IMR-90 (cell line): ENCODE measurements at regions not wholly inside any gene's neighbourhood (a gene's known extent, or its start where the extent isn't known, plus 50 kb on each side); places are given as distances from the start of the nearest gene placed in this dataset.
"Not testable (repeated sequence)": the region's sequence is repeated elsewhere in the genome, so short reads cannot be mapped to it uniquely, and the experiment has no call there.

ENCODE experiments used
- ATAC-seq: fragments of 200-7000 bp; cut with Tn5 transposase; 2 replicates; pipeline ENCODE4 v1.9.1; 2020; ENCODE audit warnings: low read depth, mild to moderate bottlenecking, moderate library complexity
- BruUV-seq: library from RNA; stranded (reverse); fragments of 400-500 nt; replicated peaks from 2 replicates; lab custom pipeline; 2021; lab: Mats Ljungman, UMichigan
- CTCF ChIA-PET: fragments of 300-600 bp; formaldehyde crosslinking; extraction: SDS; loops from one replicate; lab custom pipeline; 2021; ENCODE audit warnings: antibody characterized with exemption; lab: Yijun Ruan, JAX
- POLR2A ChIA-PET: fragments of 300-600 bp; sonication (Branson Sonifier 250); formaldehyde crosslinking; loops from one replicate; lab custom pipeline; 2022; ENCODE audit warnings: antibody characterized with exemption; ENCODE audit not compliant: unreplicated experiment; lab: Charles Lee
- DNase-seq: peaks from one replicate; pipeline ENCODE4 v3.0.0; 2013
- H2AFZ ChIP-seq: replicated peaks from 2 replicates; pipeline ENCODE3; 2013; ENCODE audit warnings: low read length, mild to moderate bottlenecking; ENCODE audit not compliant: poor library complexity
- H2AK5ac ChIP-seq: 2 replicates; pipeline ENCODE4 v1.6.1; 2013; ENCODE audit warnings: low read depth, low read length, inconsistent platforms
- H2AK9ac ChIP-seq: replicated peaks from 2 replicates; pipeline ENCODE3; 2013; ENCODE audit warnings: mild to moderate bottlenecking, low read depth, low read length, moderate library complexity; ENCODE audit not compliant: poor library complexity
- H2BK120ac ChIP-seq: 2 replicates; pipeline ENCODE4 v1.6.1; 2013; ENCODE audit warnings: low read depth, low read length, inconsistent platforms
- H2BK15ac ChIP-seq: 3 replicates; pipeline ENCODE4 v1.6.1; 2013; ENCODE audit warnings: low read depth, low read length, inconsistent platforms
- H2BK20ac ChIP-seq: 2 replicates; pipeline ENCODE4 v1.6.1; 2013; ENCODE audit warnings: low read depth, mild to moderate bottlenecking, inconsistent platforms, low read length, moderate library complexity
- H2BK5ac ChIP-seq: 2 replicates; pipeline ENCODE4 v1.6.1; 2013; ENCODE audit warnings: mild to moderate bottlenecking, low read depth, low read length, inconsistent platforms; ENCODE audit not compliant: poor library complexity, severe bottlenecking
- H3K14ac ChIP-seq: replicated peaks from 2 replicates; pipeline ENCODE4 v1.6.1; 2013; ENCODE audit warnings: low read depth, low read length, inconsistent platforms
- H3K18ac ChIP-seq: 2 replicates; pipeline ENCODE4 v1.6.1; 2013; ENCODE audit warnings: low read depth, low read length, control low read depth
- H3K23ac ChIP-seq: 2 replicates; pipeline ENCODE4 v1.6.1; 2013; ENCODE audit warnings: low read depth, low read length, inconsistent platforms
- H3K27ac ChIP-seq: 2 replicates; pipeline ENCODE4 v1.5.1; 2013; ENCODE audit warnings: mild to moderate bottlenecking, control low read depth, low read length; ENCODE audit not compliant: insufficient read depth
- H3K27me3 ChIP-seq: 2 replicates; pipeline ENCODE4 v1.6.1; 2013; ENCODE audit warnings: low read length; ENCODE audit not compliant: control insufficient read depth, insufficient read depth
- H3K36me3 ChIP-seq: 2 replicates; pipeline ENCODE4 v1.6.1; 2013; ENCODE audit warnings: low read length, mixed read lengths; ENCODE audit not compliant: control insufficient read depth, insufficient read depth
- H3K4ac ChIP-seq: 2 replicates; pipeline ENCODE4 v1.6.1; 2013; ENCODE audit warnings: low read depth, low read length, inconsistent platforms
- H3K4me1 ChIP-seq: 2 replicates; pipeline ENCODE4 v1.6.1; 2013; ENCODE audit warnings: low read length, mixed read lengths; ENCODE audit not compliant: control insufficient read depth, insufficient read depth
- H3K4me2 ChIP-seq: 2 replicates; pipeline ENCODE4 v1.6.1; 2013; ENCODE audit warnings: low read depth, mild to moderate bottlenecking, control low read depth, low read length, moderate library complexity
- H3K4me3 ChIP-seq: 2 replicates; pipeline ENCODE4 v1.5.1; 2013; ENCODE audit warnings: low read depth, mild to moderate bottlenecking, control low read depth, low read length, moderate library complexity; ENCODE audit not compliant: insufficient read depth
- H3K56ac ChIP-seq: 2 replicates; pipeline ENCODE4 v1.6.1; 2013; ENCODE audit warnings: low read length, inconsistent platforms; ENCODE audit not compliant: insufficient read depth; ENCODE audit errors: extremely low read depth
- H3K79me1 ChIP-seq, 2 experiments: 2 replicates each; pipeline ENCODE4 v1.6.1; 2013; ENCODE audit warnings: low read length in 2 of 2, inconsistent platforms in 1 of 2, low read depth in 1 of 2
- H3K9ac ChIP-seq: 2 replicates; pipeline ENCODE4 v1.6.1; 2013; ENCODE audit warnings: low read depth, low read length, control low read depth
- H3K9me1 ChIP-seq: 2 replicates; pipeline ENCODE4 v1.6.1; 2013; ENCODE audit warnings: low read length, inconsistent platforms; ENCODE audit not compliant: insufficient read depth
- H3K9me3 ChIP-seq: 2 replicates; pipeline ENCODE4 v1.6.1; 2013; ENCODE audit warnings: low read length; ENCODE audit not compliant: control insufficient read depth, insufficient read depth
- H4K20me1 ChIP-seq: 2 replicates; pipeline ENCODE4 v1.6.1; 2013; ENCODE audit warnings: low read length, inconsistent platforms; ENCODE audit not compliant: insufficient read depth
- H4K5ac ChIP-seq: 2 replicates; pipeline ENCODE4 v1.6.1; 2013; ENCODE audit warnings: mild to moderate bottlenecking, low read depth, low read length, control low read depth
- H4K8ac ChIP-seq, 2 experiments: 2 replicates each; pipeline ENCODE4 v1.6.1; 2013; ENCODE audit warnings: low read depth in 2 of 2, low read length in 2 of 2, control low read depth in 1 of 2, inconsistent platforms in 1 of 2
- H4K91ac ChIP-seq: 2 replicates; pipeline ENCODE4 v1.6.1; 2013; ENCODE audit warnings: low read depth, low read length, inconsistent platforms; ENCODE audit not compliant: insufficient read depth
- CEBPB ChIP-seq: IDR thresholded peaks from 2 replicates; pipeline ENCODE4 v1.6.1; 2012; ENCODE audit warnings: low read depth, low read length, improper control_type of control experiment
- CTCF ChIP-seq: conservative IDR thresholded peaks from 2 replicates; pipeline ENCODE4 v1.5.1; 2012; ENCODE audit warnings: mild to moderate bottlenecking, low read depth, low read length, improper control_type of control experiment
- RAD21 ChIP-seq: IDR thresholded peaks from 2 replicates; pipeline ENCODE4 v1.6.1; 2012; ENCODE audit warnings: low read length, improper control_type of control experiment
- RCOR1 ChIP-seq: IDR thresholded peaks from 2 replicates; pipeline ENCODE4 v1.6.1; 2012; ENCODE audit warnings: mild to moderate bottlenecking, low read length, improper control_type of control experiment; ENCODE audit not compliant: insufficient replicate concordance
- SMC3 ChIP-seq: fragments of 150-350 bp; IDR thresholded peaks from 2 replicates; pipeline ENCODE4 v1.6.1; 2016; ENCODE audit warnings: low read depth, mild to moderate bottlenecking, antibody characterized with exemption, low read length, moderate library complexity
- WGBS, 2 experiments: methylation state at CpG; one replicate each; pipeline versions ENCODE4 v1.1.5 to v1.1.7; 2013; ENCODE audit warnings: missing lambda C conversion rate in 2 of 2; ENCODE audit not compliant: insufficient read length in 1 of 2; ENCODE audit errors: extremely low coverage in 2 of 2; 5-methylcytosine and 5-hydroxymethylcytosine counted together
- dilution Hi-C: fragments of 300-500 bp; cut with HindIII; formaldehyde crosslinking; loops from one replicate; pipeline ENCODE4 v1.14.3; 2018; ENCODE audit warnings: low sequenced_read_pairs; ENCODE audit not compliant: unreplicated experiment
- in situ Hi-C: fragments of 300-500 bp; cut with MboI; formaldehyde crosslinking; loops from 3 replicates; pipeline ENCODE4 v1.14.3; 2019; ENCODE audit warnings: low sequenced_read_pairs, inconsistent platforms, mixed read lengths
- intact Hi-C: fragments of 100-400 bp; cut with micrococcal nuclease; formaldehyde crosslinking; loops from 2 replicates; pipeline ENCODE4 v1.10.0; 2022

GRCh38 chr2:49306925-49307324 lies 152.6 kb upstream of the FSHR start:
- no peak overlapping the region for H2BK5ac ChIP-seq
- dilution Hi-C loops (no loop called here), in situ Hi-C loops (no loop called here), intact Hi-C loops (no loop called here)
- TF ChIP-seq SMC3: no peak
- TF ChIP-seq CTCF: no peak
- TF ChIP-seq RCOR1: no peak
- TF ChIP-seq RAD21: no peak
- no peak for TF ChIP-seq CEBPB
- no peak overlapping the region for H2AK9ac ChIP-seq
- DNase-seq: no peak
- 10% methylated on average over 2 of the region's 3 CpGs; no CpG with 5 or more reads in 1 of the 2 experiments for WGBS, 2 experiments
- no peak overlapping the region for H3K4ac ChIP-seq
- no peak overlapping the region for H4K8ac ChIP-seq
- H3K18ac ChIP-seq: no peak overlapping the region
- no peak overlapping the region for H2BK20ac ChIP-seq
- H3K79me1 ChIP-seq: no peaks in the 10 kb centered on the region
- H3K4me1 ChIP-seq: no peaks in the 10 kb centered on the region
- H3K36me3 ChIP-seq: no peaks in the 10 kb centered on the region
- H2AK5ac ChIP-seq: no peak overlapping the region
- BruUV-seq: no TSS peak
- no peaks in the 10 kb centered on the region for H3K9me1 ChIP-seq
- H3K4me3 ChIP-seq: no peak overlapping the region
- no peak overlapping the region for H2AFZ ChIP-seq
- ATAC-seq: no peak
- H3K4me2 ChIP-seq: no peak overlapping the region
- H4K5ac ChIP-seq: no peak overlapping the region
- H3K9ac ChIP-seq: no peak overlapping the region
- no peak overlapping the region for H3K27ac ChIP-seq
- no peak overlapping the region for H3K56ac ChIP-seq
- H4K91ac ChIP-seq: no peak overlapping the region
- H2BK15ac ChIP-seq: no peak overlapping the region
- H2BK120ac ChIP-seq: no peak overlapping the region
- POLR2A ChIA-PET: no interaction called here
- H3K23ac ChIP-seq: no peak overlapping the region
- H3K14ac ChIP-seq: no peak overlapping the region
- peaks cover 2% of the 10 kb centered on the region for H3K9me3 ChIP-seq
- CTCF ChIA-PET: no interaction called here
- no peaks in the 10 kb centered on the region for H3K27me3 ChIP-seq
- no peaks in the 10 kb centered on the region for H4K20me1 ChIP-seq

- H2BK20ac ChIP-seq, H4K91ac ChIP-seq, H4K8ac ChIP-seq, H3K27ac ChIP-seq, BruUV-seq, intact Hi-C loops, H3K36me3 ChIP-seq, H2AK9ac ChIP-seq, in situ Hi-C loops, DNase-seq, H2AK5ac ChIP-seq, POLR2A ChIA-PET, H3K9me3 ChIP-seq, H3K4ac ChIP-seq, H2BK120ac ChIP-seq, ATAC-seq, H3K23ac ChIP-seq, H3K14ac ChIP-seq, H2AFZ ChIP-seq, H2BK15ac ChIP-seq, H3K4me2 ChIP-seq, H3K56ac ChIP-seq, H3K18ac ChIP-seq, H3K4me3 ChIP-seq, H2BK5ac ChIP-seq, dilution Hi-C loops, H4K20me1 ChIP-seq, H4K5ac ChIP-seq, H3K27me3 ChIP-seq, H3K9me1 ChIP-seq, CTCF ChIA-PET, H3K9ac ChIP-seq, H3K79me1 ChIP-seq, H3K4me1 ChIP-seq: not testable (repeated sequence)
- WGBS, 2 experiments: no CpG with 5 or more reads among the region's 5 CpGs
These were observed 144.4 kb upstream of the FSHR start for GRCh38 chr2:49298693-49299092.
